ENCODE measurements at regions not wholly inside any gene's neighbourhood (a gene's known extent, or its start where the extent isn't known, plus 50 kb on each side); places are given as distances from the start of the nearest gene placed in this dataset.

GRCh38 chr6:82458705-82459104, 95.1 kb downstream of the TPBG start:
- TF ChIP-seq CTCF (IDR thresholded peaks at IDR 0.05) (no peak), POLR2A (IDR thresholded peaks at IDR 0.05) (no peak), POLR2AphosphoS5 (IDR thresholded peaks at IDR 0.05) (no peak)

Measured in breast epithelium (tissue), 3 donors.